ENCODE measurements at regions not wholly inside any gene's neighbourhood (a gene's known extent, or its start where the extent isn't known, plus 50 kb on each side); places are given as distances from the start of the nearest gene placed in this dataset.
"Not testable (repeated sequence)": the region's sequence is repeated elsewhere in the genome, so short reads cannot be mapped to it uniquely, and the experiment has no call there.

DNA sequence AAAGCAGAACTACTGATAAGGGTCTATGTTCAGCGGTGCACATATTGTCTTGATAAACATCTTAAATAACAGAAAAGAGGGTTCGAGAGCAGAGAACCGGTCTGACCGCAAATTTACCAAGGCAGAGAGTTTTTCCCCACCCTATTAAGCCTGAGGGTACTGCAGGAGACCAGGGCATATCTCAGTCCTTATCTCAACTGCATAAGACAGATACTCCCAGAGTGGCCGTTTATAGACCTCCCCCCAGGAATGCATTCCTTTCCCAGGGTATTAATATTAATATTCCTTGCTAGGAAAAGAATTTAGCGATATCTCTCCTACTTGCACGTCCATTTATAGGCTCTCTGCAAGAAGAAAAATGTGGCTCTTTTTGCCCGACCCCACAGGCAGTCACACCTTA lies 74.3 kb downstream of the CYP26B1 start:
- TF ChIP-seq, protein P1, sequence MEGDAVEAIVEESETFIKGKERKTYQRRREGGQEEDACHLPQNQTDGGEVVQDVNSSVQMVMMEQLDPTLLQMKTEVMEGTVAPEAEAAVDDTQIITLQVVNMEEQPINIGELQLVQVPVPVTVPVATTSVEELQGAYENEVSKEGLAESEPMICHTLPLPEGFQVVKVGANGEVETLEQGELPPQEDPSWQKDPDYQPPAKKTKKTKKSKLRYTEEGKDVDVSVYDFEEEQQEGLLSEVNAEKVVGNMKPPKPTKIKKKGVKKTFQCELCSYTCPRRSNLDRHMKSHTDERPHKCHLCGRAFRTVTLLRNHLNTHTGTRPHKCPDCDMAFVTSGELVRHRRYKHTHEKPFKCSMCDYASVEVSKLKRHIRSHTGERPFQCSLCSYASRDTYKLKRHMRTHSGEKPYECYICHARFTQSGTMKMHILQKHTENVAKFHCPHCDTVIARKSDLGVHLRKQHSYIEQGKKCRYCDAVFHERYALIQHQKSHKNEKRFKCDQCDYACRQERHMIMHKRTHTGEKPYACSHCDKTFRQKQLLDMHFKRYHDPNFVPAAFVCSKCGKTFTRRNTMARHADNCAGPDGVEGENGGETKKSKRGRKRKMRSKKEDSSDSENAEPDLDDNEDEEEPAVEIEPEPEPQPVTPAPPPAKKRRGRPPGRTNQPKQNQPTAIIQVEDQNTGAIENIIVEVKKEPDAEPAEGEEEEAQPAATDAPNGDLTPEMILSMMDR (IDR thresholded peaks at IDR 0.05; ENCODE audit: low read depth, low read length), result not testable (repeated sequence)
- not testable (repeated sequence) for TF ChIP-seq EZH2phosphoT487 (IDR thresholded peaks at IDR 0.05; ENCODE audit: low read depth)
